HG03135 (cell line): ENCODE measurements at regions not wholly inside any gene's neighbourhood (a gene's known extent, or its start where the extent isn't known, plus 50 kb on each side); places are given as distances from the start of the nearest gene placed in this dataset.

Experiments used
- ATAC-seq: cut with Tn5 transposase; IDR thresholded peaks from one replicate; pipeline ENCODE4 v1.9.1; 2021; ENCODE audit warnings: mild to moderate bottlenecking, moderate library complexity; ENCODE audit not compliant: unreplicated experiment

GRCh38 chr9:119775410-119775809, 406.2 kb upstream of the BRINP1 start:
- no peak for ATAC-seq

DNA sequence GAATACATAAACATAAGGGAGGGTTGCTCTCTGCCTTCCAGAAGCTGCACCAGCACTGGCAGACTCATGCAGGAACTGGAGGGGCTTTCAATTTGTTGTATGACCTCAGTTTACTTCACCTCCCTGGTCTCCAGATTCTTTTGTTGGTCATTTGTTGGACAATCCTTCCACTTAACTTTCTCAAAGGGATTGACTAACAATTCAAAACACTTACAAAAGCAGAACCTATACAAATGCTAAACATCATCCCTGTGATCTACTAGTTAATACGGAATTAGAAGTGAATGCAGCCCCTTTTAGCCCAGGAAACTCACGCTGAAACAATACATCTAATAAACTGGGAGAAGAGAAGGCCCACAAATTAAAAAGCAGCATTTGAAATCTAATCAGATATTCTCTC, 404.6 kb upstream of the BRINP1 start:
- ATAC-seq: no peak

DNA sequence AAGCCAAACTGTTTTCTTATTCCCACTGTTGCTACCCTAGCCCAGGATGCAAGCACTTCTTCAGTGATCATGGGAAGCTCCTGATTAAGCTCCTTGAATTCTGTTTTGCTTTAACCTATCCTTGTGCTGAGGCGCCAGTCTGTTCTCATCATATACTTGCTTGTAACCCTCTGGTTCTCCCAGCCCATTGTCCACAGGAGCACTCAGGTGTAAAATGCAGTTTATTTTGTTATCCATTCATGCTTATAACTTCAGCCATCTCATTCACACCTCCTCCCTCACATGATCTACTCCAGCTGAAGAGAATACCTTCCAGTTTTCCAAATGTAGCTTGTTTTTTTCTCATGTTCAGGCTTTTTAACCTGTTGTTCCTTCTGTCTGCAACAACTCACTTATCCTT, 402.1 kb upstream of the BRINP1 start:
- ATAC-seq: no peak

- no peak for ATAC-seq
Observed at GRCh38 chr9:119768266-119768665, 399.0 kb upstream of the BRINP1 start.

GRCh38 chr9:119765632-119766175, 396.5 kb upstream of the BRINP1 start:
- ATAC-seq: no peak

GRCh38 chr9:119763260-119763659, 394.0 kb upstream of the BRINP1 start:
- no peak for ATAC-seq

- ATAC-seq: no peak
Observed at GRCh38 chr9:119761812-119762211, 392.6 kb upstream of the BRINP1 start.

- ATAC-seq: no peak
Observed at GRCh38 chr9:119758990-119759389, 389.8 kb upstream of the BRINP1 start.

GRCh38 chr9:119758241-119758640, 389.0 kb upstream of the BRINP1 start:
- no peak for ATAC-seq

DNA sequence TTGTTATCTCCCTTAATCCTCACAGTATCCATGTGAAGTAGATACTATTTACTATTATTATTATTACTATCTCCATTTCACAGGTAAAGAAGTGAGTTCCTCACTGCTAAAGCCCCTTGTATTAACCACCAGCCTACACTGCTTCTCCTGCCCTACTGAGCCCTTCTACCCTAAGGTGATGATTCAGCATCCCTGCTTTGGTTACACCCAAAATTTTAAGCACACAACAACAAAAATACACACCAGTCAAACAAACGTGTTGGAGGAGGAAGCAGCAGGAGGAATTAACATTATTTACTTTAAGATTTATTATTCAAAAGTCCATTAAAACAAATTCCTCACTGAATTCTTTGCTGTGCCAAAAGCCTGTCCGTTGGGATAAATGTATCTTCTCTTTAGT, 370.2 kb upstream of the BRINP1 start:
- ATAC-seq: no peak

DNA sequence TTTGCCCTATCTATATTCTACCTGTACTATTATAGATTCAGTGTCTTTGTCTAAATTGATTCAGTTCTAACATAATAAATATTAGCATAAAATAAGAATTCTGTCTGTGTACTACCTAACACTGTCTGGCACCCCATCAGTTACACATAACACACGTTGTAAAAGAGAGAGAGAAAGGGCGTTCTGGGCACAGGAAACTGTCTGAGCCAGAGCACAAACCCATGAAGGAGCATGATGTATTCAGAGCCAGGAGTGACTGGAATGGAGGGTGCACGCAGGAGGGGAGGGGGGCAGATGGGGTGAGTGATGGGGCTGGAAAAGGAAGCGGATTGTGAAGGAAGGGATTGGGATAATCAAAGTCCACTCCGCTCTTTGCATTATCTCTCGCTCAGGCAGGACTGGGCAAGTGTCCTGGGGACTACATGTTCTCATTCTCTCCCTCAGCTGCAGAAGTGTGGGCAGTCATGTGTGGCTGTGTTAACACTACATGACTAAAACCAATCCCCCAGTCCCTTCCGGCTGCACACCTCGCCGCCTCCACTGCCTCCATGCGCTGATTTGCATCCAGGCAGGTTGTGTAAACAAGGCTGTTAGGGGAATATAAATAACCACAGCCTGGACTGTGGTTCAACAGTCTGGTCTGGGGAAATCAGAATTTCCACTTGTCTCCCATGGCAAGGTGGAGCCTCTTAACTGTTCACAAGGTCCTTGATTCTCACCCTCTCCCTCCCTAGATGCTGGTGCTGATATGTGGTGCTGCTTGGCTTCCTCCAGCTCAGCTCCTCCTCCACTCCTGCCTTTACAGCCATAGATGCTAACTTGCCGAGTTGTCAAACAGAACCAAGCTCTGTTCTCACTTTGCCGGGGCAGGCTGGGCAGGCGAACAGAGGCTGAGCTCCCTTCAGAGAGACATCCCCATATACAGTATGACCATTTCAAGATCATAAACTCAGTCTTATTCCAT, 367.5 kb upstream of the BRINP1 start:
- peak; percentile 99 for ATAC-seq

- ATAC-seq: no peak
Observed at GRCh38 chr9:119727988-119728387, 358.8 kb upstream of the BRINP1 start.

DNA sequence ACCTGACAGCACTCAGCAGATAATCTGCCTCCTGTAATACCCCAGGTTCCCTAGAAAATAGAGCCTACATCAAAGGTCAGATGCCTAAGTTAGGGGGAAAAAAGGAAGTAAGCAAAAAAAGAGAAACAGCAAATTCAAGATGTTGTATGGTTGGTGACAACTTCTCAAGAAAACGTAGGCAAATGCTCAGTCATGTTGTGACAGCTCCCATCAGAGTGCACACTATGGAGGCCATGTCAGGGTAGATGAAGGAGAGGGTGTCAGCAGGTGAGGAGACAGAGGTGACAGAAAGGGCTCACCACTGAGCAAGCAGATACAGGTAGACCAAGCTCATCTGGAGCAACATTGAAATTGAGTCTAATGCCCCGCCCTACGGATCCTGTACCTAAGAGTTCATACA, 356.8 kb upstream of the BRINP1 start:
- no peak for ATAC-seq

DNA sequence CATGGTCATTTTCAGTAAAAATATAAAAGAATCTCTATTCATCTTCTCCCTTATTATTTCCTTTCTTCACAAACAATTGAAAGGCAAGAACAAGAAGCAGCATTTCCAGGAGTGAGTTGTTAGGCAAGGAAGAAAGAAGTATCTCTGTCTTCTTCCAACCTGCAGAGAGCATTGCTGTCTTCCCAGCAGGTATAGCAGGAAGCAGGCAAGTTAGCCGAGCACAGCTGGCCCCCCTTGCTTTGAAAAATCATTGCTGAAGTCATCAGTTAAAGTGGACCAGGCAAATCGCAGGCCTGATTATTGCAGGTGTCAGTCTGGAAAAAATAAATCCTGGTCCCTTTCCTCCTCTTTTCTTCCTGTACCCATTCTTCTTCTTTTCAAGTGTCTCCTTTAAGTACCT, 353.1 kb upstream of the BRINP1 start:
- no peak for ATAC-seq

- ATAC-seq: no peak
Observed at GRCh38 chr9:119712325-119712724, 343.1 kb upstream of the BRINP1 start.

DNA sequence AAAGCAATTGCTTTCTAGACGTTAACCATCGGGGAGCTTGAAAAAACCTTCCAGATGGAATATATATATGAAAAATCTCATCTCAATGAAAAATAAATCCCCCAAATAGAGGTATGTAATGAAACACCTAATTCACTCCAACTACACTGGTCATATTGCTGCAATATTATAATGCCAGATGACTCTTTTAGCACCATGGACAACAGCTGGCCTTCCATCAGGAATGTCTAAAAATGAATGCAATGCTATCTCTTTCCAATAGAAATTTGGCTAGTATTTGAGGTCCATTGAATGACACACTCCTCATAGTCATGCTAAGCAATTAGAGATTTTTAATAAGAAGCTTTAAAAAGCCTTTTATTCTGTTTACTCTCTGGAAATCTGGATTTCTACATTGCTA, 340.2 kb upstream of the BRINP1 start:
- ATAC-seq: no peak

DNA sequence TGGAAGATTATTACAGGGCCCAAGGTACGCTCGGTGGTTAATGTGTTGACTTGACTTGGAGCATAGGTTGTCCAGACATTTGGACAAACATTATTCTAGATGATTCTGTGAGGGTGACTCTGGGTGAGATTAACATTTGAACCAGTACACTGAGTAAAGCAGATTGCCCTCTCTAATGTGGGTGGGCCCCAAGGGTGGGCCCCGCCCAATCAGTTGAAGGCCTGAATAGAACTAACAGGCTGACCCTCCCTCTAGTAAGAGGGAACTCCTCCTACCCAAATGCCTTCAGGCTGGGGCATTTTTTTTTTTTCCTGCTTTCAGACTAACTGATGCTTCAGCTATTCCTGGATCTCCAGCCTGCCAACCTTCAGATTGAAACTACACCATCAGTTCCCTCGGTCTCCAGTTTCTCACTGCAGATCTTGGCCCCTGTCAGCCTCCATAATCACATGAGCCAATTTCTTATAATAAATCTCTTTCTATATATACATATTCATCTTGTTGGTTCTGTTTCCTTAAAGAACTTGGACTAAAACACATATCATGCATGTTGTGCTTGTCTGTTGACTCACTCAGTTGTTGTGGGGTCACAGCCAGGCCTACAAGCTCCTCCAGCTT, 338.1 kb upstream of the BRINP1 start:
- ATAC-seq: no peak

DNA sequence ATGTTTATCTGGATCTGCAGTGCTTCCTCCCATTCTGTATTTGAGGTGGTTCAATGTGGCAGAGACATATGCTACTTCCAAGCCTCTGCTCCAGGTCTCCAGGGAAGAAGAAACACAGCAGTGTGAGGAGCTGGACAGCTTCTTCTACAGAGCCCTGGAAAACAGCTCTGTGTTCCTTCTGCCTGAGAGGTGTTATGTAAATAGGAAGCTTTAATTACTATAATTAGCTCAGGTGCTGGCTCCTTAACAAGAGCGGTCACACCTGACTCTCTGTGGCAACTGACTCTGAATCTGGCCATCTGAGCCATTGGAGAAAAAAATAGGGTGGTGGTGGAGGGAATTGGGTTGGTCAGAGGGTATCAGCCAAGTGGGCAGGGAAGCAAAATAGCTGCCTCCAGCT, 332.4 kb upstream of the BRINP1 start:
- ATAC-seq: no peak

DNA sequence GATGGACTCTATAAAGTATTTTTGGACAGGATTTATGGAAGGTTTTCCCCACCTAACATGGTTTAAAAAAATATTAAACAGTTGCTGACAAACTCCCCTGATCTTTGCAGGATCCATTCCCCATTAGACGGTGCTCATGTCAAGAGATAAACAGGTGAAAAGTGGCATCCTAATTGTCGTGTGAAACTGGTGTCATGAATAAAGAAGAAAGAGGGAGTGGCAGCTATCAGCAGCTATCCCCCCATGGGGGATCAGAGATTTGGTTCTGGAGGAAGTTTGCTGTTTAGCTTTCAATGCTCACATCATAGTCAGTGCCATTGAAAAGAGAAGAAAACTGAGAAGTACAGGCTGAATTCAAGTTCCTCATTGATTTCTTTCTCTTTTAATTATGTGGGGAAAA, 329.3 kb upstream of the BRINP1 start:
- ATAC-seq: no peak

- no peak for ATAC-seq
Observed at GRCh38 chr9:119697996-119698395, 328.8 kb upstream of the BRINP1 start.

DNA sequence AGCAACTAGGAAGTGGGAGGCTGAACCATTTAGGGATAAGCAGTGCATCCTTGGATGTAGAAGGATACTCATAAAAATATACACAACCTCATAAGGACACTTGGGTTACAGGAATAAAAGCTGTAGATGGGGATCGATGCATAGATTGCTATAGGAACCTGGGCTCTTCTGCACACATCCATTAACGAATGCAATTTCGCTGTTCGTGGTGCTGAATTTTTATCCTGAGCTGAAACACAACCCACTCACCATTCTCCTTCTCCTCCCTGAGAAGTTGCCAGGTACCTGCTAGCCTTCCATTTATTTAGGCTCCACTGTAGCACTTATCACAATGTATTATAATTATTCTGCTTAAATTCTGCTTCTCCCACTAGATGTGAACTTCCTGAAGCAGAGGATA, 320.6 kb upstream of the BRINP1 start:
- no peak for ATAC-seq

- no peak for ATAC-seq
Observed at GRCh38 chr9:119688547-119688946, 319.3 kb upstream of the BRINP1 start.
